GM21447 (cell line): ENCODE measurements at regions not wholly inside any gene's neighbourhood (a gene's known extent, or its start where the extent isn't known, plus 50 kb on each side); places are given as distances from the start of the nearest gene placed in this dataset.
"Not testable (repeated sequence)": the region's sequence is repeated elsewhere in the genome, so short reads cannot be mapped to it uniquely, and the experiment has no call there.

ENCODE experiments used
- ATAC-seq: cut with Tn5 transposase; IDR thresholded peaks from one replicate; pipeline ENCODE4 v1.9.1; 2021; ENCODE audit not compliant: unreplicated experiment

GRCh38 chr5:153939101-153939500, 99.6 kb downstream of the FAM114A2 start:
- ATAC-seq: no peak

- ATAC-seq: no peak
Measured at GRCh38 chr5:153938191-153938842, 100.4 kb downstream of the FAM114A2 start.

GRCh38 chr5:153937661-153938060, 101.0 kb downstream of the FAM114A2 start:
- no peak for ATAC-seq

GRCh38 chr5:153935151-153935550, 103.6 kb downstream of the FAM114A2 start:
- ATAC-seq: not testable (repeated sequence)

GRCh38 chr5:153926201-153926600, 112.5 kb downstream of the FAM114A2 start:
- ATAC-seq: no peak

- ATAC-seq: no peak
Measured at GRCh38 chr5:153919161-153919560, 119.5 kb downstream of the FAM114A2 start.

GRCh38 chr5:153907170-153907775, 131.4 kb downstream of the FAM114A2 start:
- ATAC-seq: no peak

- no peak for ATAC-seq
Measured at GRCh38 chr5:153905219-153905618, 133.5 kb downstream of the FAM114A2 start.

GRCh38 chr5:153903321-153903720, 135.4 kb downstream of the FAM114A2 start:
- ATAC-seq: no peak

GRCh38 chr5:153902016-153902415, 136.7 kb downstream of the FAM114A2 start:
- ATAC-seq: no peak

GRCh38 chr5:153901449-153901848, 137.3 kb downstream of the FAM114A2 start:
- ATAC-seq: no peak

GRCh38 chr5:153900703-153901395, 137.9 kb downstream of the FAM114A2 start:
- ATAC-seq: no peak

- ATAC-seq: no peak
Measured at GRCh38 chr5:153899746-153900145, 139.0 kb downstream of the FAM114A2 start.

GRCh38 chr5:153896701-153897100, 142.0 kb downstream of the FAM114A2 start:
- peak; percentile 99 for ATAC-seq

- ATAC-seq: no peak
Measured at GRCh38 chr5:153896117-153896516, 142.6 kb downstream of the FAM114A2 start.

GRCh38 chr5:153895266-153895665, 143.4 kb downstream of the FAM114A2 start:
- no peak for ATAC-seq

- ATAC-seq: no peak
Measured at GRCh38 chr5:153893817-153894216, 144.9 kb downstream of the FAM114A2 start.

GRCh38 chr5:153891394-153891793, 147.3 kb downstream of the FAM114A2 start:
- ATAC-seq: peak; percentile 81

GRCh38 chr5:153888781-153889180, 149.9 kb downstream of the FAM114A2 start:
- no peak for ATAC-seq

- ATAC-seq: no peak
Measured at GRCh38 chr5:153885141-153885540, 153.6 kb downstream of the FAM114A2 start.

- no peak for ATAC-seq
Measured at GRCh38 chr5:153884612-153884957, 154.1 kb downstream of the FAM114A2 start.

GRCh38 chr5:153883854-153884611, 154.7 kb downstream of the FAM114A2 start:
- ATAC-seq: no peak
